Left colon (tissue), 2 donors: ENCODE measurements at regions not wholly inside any gene's neighbourhood (a gene's known extent, or its start where the extent isn't known, plus 50 kb on each side); places are given as distances from the start of the nearest gene placed in this dataset.

Experiments used
- ATAC-seq: fragments of 200-7000 bp; cut with Tn5 transposase; one replicate; pipeline ENCODE4 v1.9.1; 2020; ENCODE audit warnings: mild to moderate bottlenecking, moderate library complexity
- DNase-seq, 2 donors: peaks; one replicate each; pipeline ENCODE4 v3.0.0-alpha.2; 2020
- intact Hi-C, 2 donors: fragments of 100-400 bp; cut with DNase I in 1 of 2; cut with micrococcal nuclease in 1 of 2; formaldehyde crosslinking; loops; one replicate each; pipeline versions ENCODE4 v1.11.2 to v1.14.0; 2022; cut with DNase I, micrococcal nuclease
- donor health status: DM: no; HTN: no; CAD: no.
- donor health status: DM: yes; HTN: yes; CAD: no.

- ATAC-seq (no peak), DNase-seq (no peak)
- intact Hi-C loops = no loop called here
Observed at GRCh38 chr2:67838205-67838604, 224.6 kb downstream of the C1D start.

- ATAC-seq = no peak
- DNase-seq = no peak
- intact Hi-C loops = no loop called here
Observed at GRCh38 chr2:67839242-67839641, 223.6 kb downstream of the C1D start.

GRCh38 chr2:67839668-67840067, 223.1 kb downstream of the C1D start:
- DNase-seq (no peak), ATAC-seq (no peak)
- intact Hi-C loops = loop anchor here in 1 of 2 donors (10.0 kb wide), 1 partner anchor 195 kb away; no protein-coding TSS in a partner anchor

GRCh38 chr2:67840460-67841068, 222.2 kb downstream of the C1D start:
- ATAC-seq = peak; percentile 89
- intact Hi-C loops = loop anchor here in 1 of 2 donors (10.0 kb wide), 1 partner anchor 194 kb away; no protein-coding TSS in a partner anchor

GRCh38 chr2:67841711-67842110, 221.1 kb downstream of the C1D start:
- ATAC-seq = no peak
- no peak for DNase-seq
- intact Hi-C loops = loop anchor here in 1 of 2 donors (10.0 kb wide), 1 partner anchor 193 kb away; no protein-coding TSS in a partner anchor

More at GRCh38 chr2:67840460-67841068, 222.2 kb downstream of the C1D start:
- peak; percentile 42 to 43 for DNase-seq

- intact Hi-C loops = loop anchor here in 1 of 2 donors (10.0 kb wide), 1 partner anchor 192 kb away; no protein-coding TSS in a partner anchor
- ATAC-seq (no peak), DNase-seq (no peak)
Observed at GRCh38 chr2:67842375-67842959, 220.3 kb downstream of the C1D start.

- DNase-seq (no peak), ATAC-seq (no peak)
- intact Hi-C loops = loop anchor here in 1 of 2 donors (10.0 kb wide), 1 partner anchor 191 kb away; no protein-coding TSS in a partner anchor
Observed at GRCh38 chr2:67844024-67844540, 218.7 kb downstream of the C1D start.

- DNase-seq (no peak), ATAC-seq (no peak)
- intact Hi-C loops = loop anchor here in 1 of 2 donors (10.0 kb wide), 1 partner anchor 189 kb away; no protein-coding TSS in a partner anchor
Observed at GRCh38 chr2:67845621-67846369, 217.0 kb downstream of the C1D start.

- DNase-seq (peak; percentile 58 to 81), ATAC-seq (peak; percentile 69)
- intact Hi-C loops = loop anchor here in 1 of 2 donors (10.0 kb wide), 1 partner anchor 188 kb away; no protein-coding TSS in a partner anchor
Observed at GRCh38 chr2:67846370-67847070, 216.3 kb downstream of the C1D start.

- ATAC-seq (no peak), DNase-seq (no peak)
- intact Hi-C loops = loop anchor here in 1 of 2 donors (10.0 kb wide), 1 partner anchor 186 kb away; no protein-coding TSS in a partner anchor
Observed at GRCh38 chr2:67848551-67849285, 214.1 kb downstream of the C1D start.

GRCh38 chr2:67851016-67851415, 211.8 kb downstream of the C1D start:
- ATAC-seq = no peak
- no peak for DNase-seq
- intact Hi-C loops = no loop called here

- intact Hi-C loops = no loop called here
- ATAC-seq (no peak), DNase-seq (no peak)
Observed at GRCh38 chr2:67851956-67852824, 210.6 kb downstream of the C1D start.

GRCh38 chr2:67854103-67854743, 208.6 kb downstream of the C1D start:
- no peak for ATAC-seq
- intact Hi-C loops = no loop called here
- DNase-seq = no peak

- DNase-seq (no peak), ATAC-seq (no peak)
- intact Hi-C loops = no loop called here
Observed at GRCh38 chr2:67854798-67855197, 208.0 kb downstream of the C1D start.

GRCh38 chr2:67856866-67857265, 205.9 kb downstream of the C1D start:
- intact Hi-C loops = no loop called here
- no peak for DNase-seq
- no peak for ATAC-seq

GRCh38 chr2:67857836-67858235, 205.0 kb downstream of the C1D start:
- intact Hi-C loops = no loop called here
- no peak for DNase-seq
- ATAC-seq = no peak

GRCh38 chr2:67858886-67859285, 203.9 kb downstream of the C1D start:
- DNase-seq = no peak
- intact Hi-C loops = no loop called here
- no peak for ATAC-seq
